ENCODE measurements at regions not wholly inside any gene's neighbourhood (a gene's known extent, or its start where the extent isn't known, plus 50 kb on each side); places are given as distances from the start of the nearest gene placed in this dataset.

DNA sequence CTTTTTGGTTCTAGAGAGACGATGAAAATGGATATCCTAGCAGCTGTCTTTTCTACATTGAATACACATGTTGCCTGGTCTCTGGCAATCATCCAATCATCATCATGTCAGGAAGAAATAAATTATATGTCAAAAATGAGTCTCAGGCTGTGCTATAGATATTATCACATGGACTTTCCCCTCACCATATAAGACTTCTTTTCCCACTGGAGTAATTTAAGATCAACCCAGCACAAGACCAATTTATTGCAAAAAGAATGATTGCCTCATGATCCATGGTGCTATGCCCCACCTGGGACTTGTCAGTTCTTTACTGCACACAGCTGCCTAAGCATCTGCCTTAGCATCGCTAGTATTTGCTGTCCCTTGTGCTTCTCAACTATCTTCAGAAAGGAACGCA is 783.7 kb upstream of the TMEFF2 start:
- TF ChIP-seq CTCF (IDR thresholded peaks at IDR 0.05; ENCODE audit: poor library complexity): no peak
- TF ChIP-seq EZH2phosphoT487 (IDR thresholded peaks at IDR 0.05; ENCODE audit: low read depth, severe bottlenecking, unreplicated experiment): no peak
- TF ChIP-seq EZH2 (IDR thresholded peaks at IDR 0.05; ENCODE audit: borderline replicate concordance): no peak

All from hepatocyte (in vitro differentiated cells).